Adipocyte (in vitro differentiated cells): ENCODE measurements at regions not wholly inside any gene's neighbourhood (a gene's known extent, or its start where the extent isn't known, plus 50 kb on each side); places are given as distances from the start of the nearest gene placed in this dataset.
"Not testable (repeated sequence)": the region's sequence is repeated elsewhere in the genome, so short reads cannot be mapped to it uniquely, and the experiment has no call there.

Source experiments
- DNase-seq: peaks from one replicate; pipeline ENCODE4 v3.0.0-alpha.2; 2015; ENCODE audit warnings: low read depth
- H3K27me3 ChIP-seq: replicated peaks from 2 replicates; pipeline ENCODE4 v1.7.0; 2013; ENCODE audit warnings: mild to moderate bottlenecking, low read length, moderate library complexity; ENCODE audit not compliant: control insufficient read depth, insufficient read depth
- H3K36me3 ChIP-seq: 2 replicates; pipeline ENCODE4 v1.7.0; 2013; ENCODE audit warnings: low read length, mild to moderate bottlenecking, moderate library complexity; ENCODE audit not compliant: control insufficient read depth, insufficient read depth, severe bottlenecking
- H3K4me1 ChIP-seq: 2 replicates; pipeline ENCODE4 v1.7.0; 2013; ENCODE audit warnings: mild to moderate bottlenecking, low read length, moderate library complexity; ENCODE audit not compliant: control insufficient read depth, insufficient read depth
- H3K4me3 ChIP-seq: 2 replicates; pipeline ENCODE4 v1.7.0; 2013; ENCODE audit warnings: mild to moderate bottlenecking, low read length, moderate library complexity
- H3K9ac ChIP-seq: 2 replicates; pipeline ENCODE4 v1.7.0; 2013; ENCODE audit warnings: mild to moderate bottlenecking, low read length, moderate library complexity
- H3K9me3 ChIP-seq: 2 replicates; pipeline ENCODE4 v1.7.0; 2013; ENCODE audit warnings: mild to moderate bottlenecking, low read length, moderate library complexity; ENCODE audit not compliant: control insufficient read depth

DNA sequence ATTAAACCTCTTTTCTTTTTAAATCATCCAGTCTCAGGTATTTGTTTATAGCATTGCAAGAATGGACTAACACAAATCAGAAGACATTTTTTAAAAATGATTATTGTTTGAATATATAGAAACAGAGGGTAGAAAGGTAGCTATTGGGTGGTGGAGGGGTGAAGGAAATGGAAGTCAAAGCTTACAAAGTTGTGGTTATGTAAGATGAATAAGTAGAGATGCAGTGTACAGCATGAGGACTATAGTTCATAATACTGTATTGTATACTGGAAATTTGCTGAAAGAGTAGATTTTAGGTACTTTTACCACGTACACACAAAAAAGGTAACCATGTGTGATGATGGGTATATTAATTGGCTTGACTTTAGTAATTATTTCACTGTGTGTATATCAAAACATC is 144.0 kb upstream of the FAM3C start:
- no peak for DNase-seq
- Histone ChIP-seq H3K27me3 (no peaks in the 10 kb centered on the region), H3K4me3 (no peak overlapping the region), H3K4me1 (peaks cover 25% of the 10 kb centered on the region), H3K36me3 (no peaks in the 10 kb centered on the region), H3K9ac (no peak overlapping the region), H3K9me3 (no peaks in the 10 kb centered on the region)

DNA sequence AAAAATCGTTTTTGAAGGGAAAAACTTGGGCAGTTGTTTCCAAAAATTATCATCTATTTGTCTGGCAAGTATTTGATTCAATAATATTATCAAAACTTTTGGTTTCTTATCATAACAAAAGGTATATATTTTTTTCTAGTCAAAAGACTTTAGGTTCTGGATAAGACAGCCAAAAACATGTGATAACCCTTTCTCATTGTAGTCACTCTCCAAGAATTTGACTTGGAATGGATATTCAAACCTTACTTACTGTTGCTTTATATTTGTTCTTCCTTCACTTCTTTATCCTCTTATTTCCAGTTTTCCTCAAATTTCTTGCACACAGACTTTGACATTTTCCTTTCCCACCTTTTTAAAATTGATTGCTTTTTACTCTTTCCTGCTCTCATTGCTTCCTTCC is 140.9 kb upstream of the FAM3C start:
- Histone ChIP-seq H3K4me3 (no peak overlapping the region), H3K4me1 (peaks cover 15% of the 10 kb centered on the region), H3K27me3 (no peaks in the 10 kb centered on the region), H3K9ac (no peak overlapping the region), H3K36me3 (no peaks in the 10 kb centered on the region), H3K9me3 (no peaks in the 10 kb centered on the region)
- DNase-seq, result peak; percentile 44

DNA sequence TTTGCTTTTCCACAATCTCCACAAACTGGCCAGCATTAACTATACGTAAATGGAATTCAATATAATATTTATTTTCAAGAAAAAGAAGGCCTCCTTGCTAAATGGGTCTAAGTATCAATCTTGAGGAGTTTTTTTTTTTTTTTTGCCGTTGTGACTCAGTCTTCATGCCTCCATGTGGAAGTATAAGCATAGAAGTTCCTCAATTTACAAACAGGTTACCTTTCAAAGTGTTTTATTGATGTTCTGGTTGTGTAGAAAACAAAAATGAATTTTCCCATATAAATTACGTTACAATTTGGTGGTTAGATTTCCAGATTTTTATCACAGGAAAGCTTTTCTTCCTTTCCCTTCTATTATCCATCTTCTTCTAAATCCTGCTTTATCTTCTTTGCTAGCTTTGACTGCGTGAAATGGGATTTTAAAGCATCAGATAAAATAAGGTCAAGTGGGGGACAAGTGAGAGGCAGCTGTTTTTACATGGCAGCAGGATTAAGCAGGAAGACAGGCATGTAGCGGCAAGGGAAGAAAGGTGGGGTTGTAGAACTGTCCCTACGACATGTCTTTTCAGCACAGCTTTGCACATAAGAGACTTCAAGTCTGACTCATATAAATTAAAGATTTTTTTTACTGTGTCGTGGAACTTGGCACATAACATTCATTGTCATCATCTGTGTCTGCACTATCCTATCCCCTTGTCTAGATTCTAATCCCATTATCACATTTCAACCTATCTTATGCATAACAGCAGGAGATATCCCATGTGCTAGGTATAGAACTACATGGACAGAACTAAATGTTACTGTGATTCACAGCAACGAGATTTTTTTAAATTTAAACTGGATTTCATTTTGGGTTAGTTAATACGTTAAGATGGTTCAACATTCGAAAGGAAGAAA is 135.3 kb upstream of the FAM3C start:
- Histone ChIP-seq H3K9me3 (no peaks in the 10 kb centered on the region), H3K9ac (no peak overlapping the region), H3K4me3 (no peak overlapping the region), H3K36me3 (no peaks in the 10 kb centered on the region), H3K27me3 (no peaks in the 10 kb centered on the region), H3K4me1 (peaks cover 42% of the 10 kb centered on the region)
- no peak for DNase-seq

DNA sequence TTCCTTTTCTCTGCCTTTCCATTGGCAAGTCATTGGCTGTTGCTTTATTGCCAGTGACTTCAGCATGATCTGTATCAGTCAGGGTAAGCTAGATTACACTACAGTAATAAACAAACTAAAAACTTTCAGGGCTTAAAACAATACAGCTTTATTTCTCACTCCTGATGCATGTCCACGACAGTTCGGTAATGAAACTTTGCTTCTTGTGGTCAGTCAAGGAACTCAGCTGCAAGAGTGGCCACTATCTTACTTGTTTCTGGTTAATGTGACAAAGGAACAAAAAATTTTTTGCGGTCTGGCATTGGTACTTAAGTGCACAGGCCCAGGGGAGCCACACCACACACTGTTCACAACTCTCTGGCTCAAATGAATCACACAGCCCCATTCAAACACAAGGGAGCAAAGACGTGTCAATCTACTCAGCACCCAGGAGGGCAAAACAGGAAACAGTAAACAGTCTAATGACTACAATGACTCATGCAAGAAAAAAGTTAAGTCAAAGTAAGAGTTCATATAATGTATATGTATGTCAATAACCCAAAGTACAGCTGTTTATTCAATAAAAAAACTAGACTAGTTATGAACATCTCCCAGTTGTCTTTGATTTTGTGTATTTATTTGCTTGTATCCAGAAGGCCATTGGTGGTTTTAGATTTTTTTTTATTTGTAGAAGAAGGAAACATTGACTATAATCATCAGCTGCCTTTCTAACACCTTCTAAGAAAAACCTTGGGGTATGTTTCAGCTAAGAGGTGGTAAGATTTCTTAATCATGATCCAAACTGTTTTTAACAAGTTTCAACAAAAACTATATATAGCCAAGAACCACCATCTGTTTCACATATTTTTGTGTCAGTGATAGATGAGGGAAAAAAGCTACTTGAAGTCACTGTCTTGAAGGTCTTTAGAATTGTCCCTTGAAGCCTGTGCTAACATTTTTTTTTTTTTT is 134.4 kb upstream of the FAM3C start:
- Histone ChIP-seq H3K27me3 (no peaks in the 10 kb centered on the region), H3K4me1 (peaks cover 43% of the 10 kb centered on the region), H3K36me3 (no peaks in the 10 kb centered on the region), H3K9me3 (no peaks in the 10 kb centered on the region), H3K9ac (peak overlapping the region; percentile 73), H3K4me3 (peak overlapping the region; percentile 34)
- DNase-seq, result peak; percentile 75

DNA sequence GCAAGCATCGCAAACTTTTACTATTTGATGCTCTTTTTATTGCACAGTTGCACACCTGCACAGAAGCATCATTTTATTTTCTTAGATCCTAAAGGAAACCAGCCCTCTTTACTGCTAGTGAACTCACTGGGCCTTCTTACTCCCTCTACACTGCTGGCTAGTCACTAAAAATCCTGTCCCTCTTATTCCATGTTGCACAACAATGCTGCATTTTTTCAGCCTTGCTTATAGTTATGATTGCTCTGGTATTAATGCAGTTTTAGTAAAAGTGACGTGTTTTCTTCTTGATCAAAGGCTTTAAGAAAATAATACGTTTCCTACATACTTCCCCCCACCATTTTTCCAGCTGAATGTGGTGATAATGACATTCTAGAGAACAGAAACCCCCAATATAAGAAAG is 132.9 kb upstream of the FAM3C start:
- Histone ChIP-seq H3K4me3 (no peak overlapping the region), H3K9me3 (no peaks in the 10 kb centered on the region), H3K4me1 (peaks cover 56% of the 10 kb centered on the region), H3K9ac (peak overlapping the region; percentile 73), H3K27me3 (no peaks in the 10 kb centered on the region), H3K36me3 (no peaks in the 10 kb centered on the region)
- DNase-seq, result peak; percentile 54

DNA sequence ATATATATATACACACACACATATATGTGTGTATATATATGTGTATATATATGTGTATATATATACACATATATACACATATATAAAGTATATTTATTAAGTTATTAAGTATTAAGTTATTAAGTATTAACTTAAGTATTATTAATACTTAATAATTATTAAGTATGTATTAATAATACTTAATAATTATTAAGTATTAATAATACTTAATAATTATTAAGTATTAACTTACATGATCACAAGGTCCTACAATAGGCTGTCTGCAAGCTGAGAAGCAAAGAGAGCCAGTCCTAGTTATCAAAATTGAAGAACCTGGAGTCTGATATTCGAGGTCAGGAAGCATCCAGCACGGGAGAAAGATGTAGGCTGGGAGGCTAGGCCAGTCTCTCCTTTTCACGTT is 130.1 kb upstream of the FAM3C start:
- not testable (repeated sequence) for H3K36me3 ChIP-seq, H3K27me3 ChIP-seq, H3K9me3 ChIP-seq, DNase-seq, H3K4me3 ChIP-seq, H3K9ac ChIP-seq
- H3K4me1 ChIP-seq, result peaks cover 62% of the 10 kb centered on the region

DNA sequence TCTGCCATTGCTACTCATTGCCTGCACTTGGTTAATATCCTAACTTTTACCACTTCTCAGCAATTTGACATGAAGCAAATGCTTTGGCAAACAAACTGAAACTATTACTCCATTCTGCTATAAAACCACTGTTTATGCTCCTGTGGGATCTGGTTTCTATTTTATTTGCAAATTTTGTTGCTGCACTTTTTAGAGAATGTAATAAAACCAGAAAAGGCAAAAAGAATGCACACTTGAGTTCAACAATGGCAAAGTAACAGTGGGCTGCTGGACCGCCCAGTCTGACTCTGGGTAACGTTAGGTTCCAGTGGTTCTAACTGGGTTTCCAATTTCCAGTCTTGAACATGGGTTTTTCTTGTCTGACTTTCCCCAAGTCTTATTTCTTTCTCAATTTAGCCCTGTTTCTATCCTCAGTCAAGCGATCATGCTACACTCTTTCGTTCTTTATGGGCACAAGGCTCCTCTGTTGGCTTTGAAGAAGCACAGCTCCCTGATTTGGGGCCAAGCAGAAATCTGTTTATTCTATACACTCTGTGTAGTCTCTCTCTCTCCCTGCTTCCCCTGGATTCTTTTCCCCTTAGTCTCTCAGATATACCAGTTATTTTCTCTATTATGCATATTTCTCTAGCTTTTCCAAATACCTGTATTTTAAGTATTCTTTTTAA is 129.2 kb upstream of the FAM3C start:
- peaks cover 63% of the 10 kb centered on the region for H3K4me1 ChIP-seq
- H3K27me3 ChIP-seq, result no peaks in the 10 kb centered on the region
- DNase-seq, result no peak
- H3K36me3 ChIP-seq, result no peaks in the 10 kb centered on the region
- H3K9me3 ChIP-seq, result no peaks in the 10 kb centered on the region
- peak overlapping the region; percentile 71 for H3K9ac ChIP-seq
- peak overlapping the region; percentile 57 for H3K4me3 ChIP-seq

DNA sequence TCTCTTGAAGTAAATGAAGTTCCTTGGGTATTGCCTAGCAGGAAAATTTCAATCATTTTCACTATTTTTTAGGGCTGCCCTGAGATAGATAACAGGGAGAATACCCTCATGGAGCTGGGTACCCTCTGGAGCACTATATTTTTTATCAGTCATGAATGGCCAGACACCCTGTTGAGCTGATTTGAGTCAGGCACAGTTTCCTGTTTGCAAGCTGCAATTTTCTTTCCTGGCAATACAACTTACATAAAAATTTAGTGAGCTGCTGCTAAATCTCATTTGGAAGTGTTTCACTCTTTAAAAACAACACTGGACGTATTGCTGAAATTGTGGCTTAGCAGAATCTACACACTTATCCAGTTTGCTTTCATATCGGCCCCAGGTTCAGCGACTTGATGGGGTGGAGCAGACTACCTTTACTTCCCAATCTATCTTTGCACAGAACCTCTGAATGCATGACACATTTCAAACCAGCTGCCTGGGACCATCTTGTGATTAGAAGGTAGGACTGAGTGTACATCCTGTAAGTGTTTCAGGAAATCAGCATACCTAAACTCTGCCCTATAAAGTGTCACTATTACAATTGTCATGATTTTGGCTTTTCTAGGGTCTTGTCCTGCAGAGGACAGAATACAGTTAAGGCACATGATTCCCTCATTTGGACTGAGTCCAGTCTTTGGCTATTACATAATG is 125.7 kb upstream of the FAM3C start:
- Histone ChIP-seq H3K27me3 (no peaks in the 10 kb centered on the region), H3K9ac (no peak overlapping the region), H3K36me3 (no peaks in the 10 kb centered on the region), H3K4me3 (no peak overlapping the region), H3K9me3 (no peaks in the 10 kb centered on the region), H3K4me1 (peaks cover 51% of the 10 kb centered on the region)
- DNase-seq, result no peak

DNA sequence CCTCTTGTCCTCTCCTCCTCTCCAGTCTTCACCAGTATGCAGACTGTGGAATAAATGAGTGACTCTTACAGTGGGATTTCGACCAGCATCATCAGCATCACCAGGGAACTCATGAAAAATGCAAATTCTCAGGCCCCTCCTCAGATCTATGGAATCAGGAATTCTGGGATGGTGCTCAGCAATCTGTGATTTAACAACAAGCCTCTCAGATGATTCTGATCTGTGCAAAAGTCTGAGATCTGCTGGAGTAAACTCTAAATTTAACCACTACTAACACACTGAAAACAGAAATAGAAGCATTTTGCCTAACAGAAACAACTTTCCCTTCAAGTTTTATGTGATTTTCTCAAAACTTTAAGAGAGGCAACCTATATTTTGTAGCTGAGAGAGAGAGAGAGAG is 124.8 kb upstream of the FAM3C start:
- DNase-seq, result no peak
- Histone ChIP-seq H3K9me3 (no peaks in the 10 kb centered on the region), H3K36me3 (no peaks in the 10 kb centered on the region), H3K4me1 (peaks cover 60% of the 10 kb centered on the region), H3K4me3 (no peak overlapping the region), H3K9ac (peak overlapping the region; percentile 81), H3K27me3 (no peaks in the 10 kb centered on the region)

DNA sequence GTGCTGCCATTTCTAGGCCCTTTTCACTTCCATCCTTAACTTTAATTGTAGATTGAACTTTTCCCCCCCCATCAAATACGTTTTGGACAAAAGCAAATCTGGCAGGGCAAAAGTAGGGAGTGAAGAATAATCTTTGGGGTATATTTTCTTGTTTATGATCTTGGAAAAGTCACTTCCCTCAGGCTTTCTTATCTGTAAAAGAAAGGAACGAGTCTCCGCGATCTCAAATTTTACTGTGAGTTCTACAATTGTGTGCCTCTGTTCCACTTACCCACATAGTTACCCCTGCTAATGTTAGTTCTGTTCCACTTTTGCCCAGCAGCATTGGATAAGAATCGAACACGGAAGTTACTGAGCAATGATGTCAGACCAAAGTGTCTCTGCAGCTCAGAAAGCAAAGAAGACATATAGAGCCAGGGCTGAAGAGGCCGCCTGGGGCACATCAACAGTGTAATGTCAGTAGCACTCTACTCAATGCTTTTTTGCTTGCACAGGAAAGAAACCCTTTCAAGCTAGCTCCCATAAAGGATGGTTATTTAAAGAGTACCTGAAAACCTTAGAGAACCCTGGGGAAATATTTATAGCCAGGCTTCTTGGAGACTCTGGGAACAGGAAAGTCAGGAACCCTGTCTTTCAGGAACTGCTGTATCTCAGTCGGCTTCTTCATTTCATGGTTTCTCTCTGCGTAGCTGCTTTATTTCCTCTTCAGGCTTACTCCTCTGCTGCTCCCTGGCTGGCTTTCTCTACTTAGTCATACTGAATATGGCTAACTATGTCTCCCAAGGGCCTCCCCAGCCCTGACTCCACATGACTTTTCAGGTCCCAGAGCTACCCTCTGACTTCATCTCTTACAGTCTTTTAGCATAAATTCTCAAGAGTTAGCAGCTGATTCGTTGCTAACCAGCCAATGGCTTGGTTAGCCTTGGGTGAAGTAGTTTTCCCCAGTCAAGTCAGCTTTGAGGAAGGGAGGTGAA is 123.7 kb upstream of the FAM3C start:
- peak overlapping the region; percentile 81 for H3K9ac ChIP-seq
- H3K9me3 ChIP-seq, result no peaks in the 10 kb centered on the region
- no peaks in the 10 kb centered on the region for H3K27me3 ChIP-seq
- H3K4me3 ChIP-seq, result peak overlapping the region; percentile 74
- H3K36me3 ChIP-seq, result no peaks in the 10 kb centered on the region
- peaks cover 60% of the 10 kb centered on the region for H3K4me1 ChIP-seq
- DNase-seq, result no peak
